ENCODE measurements at regions not wholly inside any gene's neighbourhood (a gene's known extent, or its start where the extent isn't known, plus 50 kb on each side); places are given as distances from the start of the nearest gene placed in this dataset.

- WGBS, result 45% methylated on average over 2 of the region's 2 CpGs
- no peaks in the 10 kb centered on the region for H3K27me3 ChIP-seq (ENCODE audit: control insufficient read depth in 4 of 4, insufficient read depth in 4 of 4, low read length in 3 of 4)
- peaks cover 0 to 2% (median 0%) of the 10 kb centered on the region in 4 donors for H3K9me3 ChIP-seq (ENCODE audit: control insufficient read depth in 4 of 4, low read length in 3 of 4)
Observed at GRCh38 chr7:153948060-153948459, 104.1 kb upstream of the DPP6 start.

More at GRCh38 chr7:153948060-153948459, 104.1 kb upstream of the DPP6 start:
- H3K27ac ChIP-seq (ENCODE audit: low read depth in 1 of 2, low read length in 2 of 2), result no peak overlapping the region
- DNase-seq (ENCODE audit: low spot score), result no peak
- TF ChIP-seq REST (IDR thresholded peaks at IDR 0.05) (no peak), SP1 (IDR thresholded peaks at IDR 0.05) (no peak), JUND (IDR thresholded peaks at IDR 0.05) (no peak), FOXA2 (IDR thresholded peaks at IDR 0.05) (no peak), YY1 (IDR thresholded peaks at IDR 0.05) (no peak), ATF3 (IDR thresholded peaks at IDR 0.05) (no peak), FOXA1 (IDR thresholded peaks at IDR 0.05) (no peak), CTCF (IDR thresholded peaks at IDR 0.05; ENCODE audit: low read depth, low read length, missing input control) (no peak), GABPA (IDR thresholded peaks at IDR 0.05 in 1 of 2, conservative IDR thresholded peaks at IDR 0.05 in 1 of 2) (no peak), HNF4A (conservative IDR thresholded peaks at IDR 0.05) (no peak), HNF4G (IDR thresholded peaks at IDR 0.05) (no peak), NR2F2 (IDR thresholded peaks at IDR 0.05) (no peak), EGR1 (IDR thresholded peaks at IDR 0.05; ENCODE audit: low read depth in 2 of 2) (no peak), ZBTB33 (IDR thresholded peaks at IDR 0.05) (no peak)
- TF ChIP-seq, protein P1, sequence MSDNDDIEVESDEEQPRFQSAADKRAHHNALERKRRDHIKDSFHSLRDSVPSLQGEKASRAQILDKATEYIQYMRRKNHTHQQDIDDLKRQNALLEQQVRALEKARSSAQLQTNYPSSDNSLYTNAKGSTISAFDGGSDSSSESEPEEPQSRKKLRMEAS (IDR thresholded peaks at IDR 0.05), result no peak
- no peaks in the 10 kb centered on the region for H3K4me1 ChIP-seq (ENCODE audit: control insufficient read depth in 4 of 4, insufficient read depth in 4 of 4, low read length in 3 of 4)
- H3K4me3 ChIP-seq (ENCODE audit: low read depth in 1 of 3, low read length in 3 of 3), result no peak overlapping the region
- no peak overlapping the region for H3K9ac ChIP-seq (ENCODE audit: low read depth in 1 of 2, low read length in 2 of 2)
- H3K36me3 ChIP-seq (ENCODE audit: control insufficient read depth in 4 of 4, insufficient read depth in 3 of 4, low read depth in 1 of 4, low read length in 3 of 4), result no peaks in the 10 kb centered on the region

Data from liver (tissue), 8 donors.